Hepatocyte (in vitro differentiated cells): ENCODE measurements at regions not wholly inside any gene's neighbourhood (a gene's known extent, or its start where the extent isn't known, plus 50 kb on each side); places are given as distances from the start of the nearest gene placed in this dataset.

Experiments used
- DNase-seq: peaks from one replicate; pipeline ENCODE4 v3.0.0-alpha.2; 2016; ENCODE audit warnings: low spot score
- H2AFZ ChIP-seq: fragments of 200-600 bp; sonication (generic); 2 replicates; pipeline ENCODE4 v1.6.0; 2016; ENCODE audit warnings: antibody characterized with exemption, mild to moderate bottlenecking
- H3K27ac ChIP-seq: fragments of 200-600 bp; sonication (generic); 2 replicates; pipeline ENCODE4 v1.5.1; 2016; ENCODE audit warnings: mild to moderate bottlenecking
- H3K27me3 ChIP-seq: fragments of 200-600 bp; sonication (generic); 2 replicates; pipeline ENCODE4 v1.6.1; 2016
- H3K36me3 ChIP-seq: fragments of 200-600 bp; sonication (generic); replicated peaks from 2 replicates; pipeline ENCODE4 v1.5.1; 2016; ENCODE audit warnings: low read depth; ENCODE audit not compliant: insufficient read depth
- H3K4me1 ChIP-seq: fragments of 200-600 bp; sonication (generic); 2 replicates; pipeline ENCODE4 v1.5.1; 2016; ENCODE audit warnings: mild to moderate bottlenecking, moderate library complexity; ENCODE audit not compliant: insufficient read depth
- H3K4me2 ChIP-seq: fragments of 200-600 bp; sonication (generic); 2 replicates; pipeline ENCODE4 v1.6.0; 2016
- H3K4me3 ChIP-seq: fragments of 200-600 bp; sonication (generic); 2 replicates; pipeline ENCODE4 v1.5.1; 2016; ENCODE audit warnings: mild to moderate bottlenecking
- H3K79me2 ChIP-seq: fragments of 200-600 bp; sonication (generic); 2 replicates; pipeline ENCODE4 v1.6.0; 2017; ENCODE audit warnings: mild to moderate bottlenecking
- H3K9me2 ChIP-seq: fragments of 200-600 bp; sonication (generic); replicated peaks from 2 replicates; pipeline ENCODE4 v1.6.0; 2017; ENCODE audit warnings: mild to moderate bottlenecking; ENCODE audit not compliant: insufficient read depth
- H3K9me3 ChIP-seq: fragments of 200-600 bp; sonication (generic); 2 replicates; pipeline ENCODE4 v1.5.1; 2016; ENCODE audit warnings: low read depth, mild to moderate bottlenecking
- H4K20me1 ChIP-seq: fragments of 200-600 bp; sonication (generic); 2 replicates; pipeline ENCODE4 v1.6.0; 2016; ENCODE audit warnings: mild to moderate bottlenecking; ENCODE audit not compliant: insufficient read depth, poor library complexity, severe bottlenecking
- CTCF ChIP-seq: fragments of 200-600 bp; sonication (generic); IDR thresholded peaks from 2 replicates; pipeline ENCODE4 v1.5.1; 2016; ENCODE audit warnings: antibody characterized with exemption, mild to moderate bottlenecking; ENCODE audit not compliant: poor library complexity
- EZH2 ChIP-seq: fragments of 200-600 bp; sonication (generic); IDR thresholded peaks from 2 replicates; pipeline ENCODE4 v1.6.1; 2016; ENCODE audit warnings: antibody characterized with exemption, mild to moderate bottlenecking, borderline replicate concordance
- EZH2phosphoT487 ChIP-seq: fragments of 200-600 bp; sonication (generic); IDR thresholded peaks from one replicate; pipeline ENCODE4 v1.6.1; 2018; ENCODE audit warnings: antibody characterized with exemption, mild to moderate bottlenecking, low read depth, moderate library complexity; ENCODE audit not compliant: unreplicated experiment, severe bottlenecking
- whole genome bisulfite sequencing: methylation state at CpG from one replicate; pipeline ENCODE4 v1.1.6; 2016; ENCODE audit warnings: low lambda C conversion rate; ENCODE audit errors: missing lambda C conversion rate; 5-methylcytosine and 5-hydroxymethylcytosine counted together

GRCh38 chr9:101861472-101861871 is 123.0 kb upstream of the GRIN3A start:
- H3K9me2 ChIP-seq: no peaks in the 10 kb centered on the region
- no peaks in the 10 kb centered on the region for H3K9me3 ChIP-seq
- no peak overlapping the region for H2AFZ ChIP-seq
- H3K4me2 ChIP-seq: no peak overlapping the region
- WGBS: 78% methylated on average over 2 of the region's 2 CpGs
- H3K4me3 ChIP-seq: no peak overlapping the region
- H3K27ac ChIP-seq: no peak overlapping the region
- no peaks in the 10 kb centered on the region for H3K27me3 ChIP-seq
- no peaks in the 10 kb centered on the region for H3K79me2 ChIP-seq
- H3K36me3 ChIP-seq: no peaks in the 10 kb centered on the region
- no peaks in the 10 kb centered on the region for H4K20me1 ChIP-seq
- no peak for TF ChIP-seq EZH2phosphoT487
- TF ChIP-seq CTCF: no peak
- no peak for TF ChIP-seq EZH2
- no peak for DNase-seq
- H3K4me1 ChIP-seq: no peaks in the 10 kb centered on the region

- Histone ChIP-seq H3K27ac (no peak overlapping the region), H3K27me3 (no peaks in the 10 kb centered on the region), H3K79me2 (no peaks in the 10 kb centered on the region), H4K20me1 (no peaks in the 10 kb centered on the region), H3K9me2 (no peaks in the 10 kb centered on the region), H3K4me1 (no peaks in the 10 kb centered on the region), H3K4me2 (no peak overlapping the region), H3K36me3 (no peaks in the 10 kb centered on the region), H2AFZ (no peak overlapping the region), H3K4me3 (no peak overlapping the region), H3K9me3 (no peaks in the 10 kb centered on the region)
- no peak for DNase-seq
- no peak for TF ChIP-seq EZH2phosphoT487
- TF ChIP-seq CTCF: no peak
- no peak for TF ChIP-seq EZH2
- WGBS: 61% methylated on average over 1 of the region's 1 CpG
These were observed 122.5 kb upstream of the GRIN3A start for GRCh38 chr9:101860920-101861319.

GRCh38 chr9:101859620-101860019 is 121.2 kb upstream of the GRIN3A start:
- Histone ChIP-seq H2AFZ (no peak overlapping the region), H3K27ac (no peak overlapping the region), H3K36me3 (no peaks in the 10 kb centered on the region), H4K20me1 (no peaks in the 10 kb centered on the region), H3K4me2 (no peak overlapping the region), H3K4me3 (no peak overlapping the region), H3K9me2 (no peaks in the 10 kb centered on the region), H3K9me3 (no peaks in the 10 kb centered on the region), H3K27me3 (no peaks in the 10 kb centered on the region), H3K79me2 (no peaks in the 10 kb centered on the region), H3K4me1 (no peaks in the 10 kb centered on the region)
- TF ChIP-seq EZH2phosphoT487 (no peak), CTCF (no peak), EZH2 (no peak)
- DNase-seq: no peak
- 70% methylated on average over 3 of the region's 3 CpGs for WGBS

- no peaks in the 10 kb centered on the region for H3K79me2 ChIP-seq
- H2AFZ ChIP-seq: no peak overlapping the region
- H3K27ac ChIP-seq: no peak overlapping the region
- WGBS: 58% methylated on average over 5 of the region's 5 CpGs
- H3K9me3 ChIP-seq: no peaks in the 10 kb centered on the region
- H3K4me3 ChIP-seq: no peak overlapping the region
- no peaks in the 10 kb centered on the region for H3K9me2 ChIP-seq
- no peaks in the 10 kb centered on the region for H3K4me1 ChIP-seq
- DNase-seq: no peak
- no peaks in the 10 kb centered on the region for H3K27me3 ChIP-seq
- no peak overlapping the region for H3K4me2 ChIP-seq
- TF ChIP-seq CTCF (no peak), EZH2 (no peak), EZH2phosphoT487 (no peak)
- H3K36me3 ChIP-seq: no peaks in the 10 kb centered on the region
- no peaks in the 10 kb centered on the region for H4K20me1 ChIP-seq
These were observed 119.6 kb upstream of the GRIN3A start for GRCh38 chr9:101858026-101858425.
